ENCODE measurements at regions not wholly inside any gene's neighbourhood (a gene's known extent, or its start where the extent isn't known, plus 50 kb on each side); places are given as distances from the start of the nearest gene placed in this dataset.

DNA sequence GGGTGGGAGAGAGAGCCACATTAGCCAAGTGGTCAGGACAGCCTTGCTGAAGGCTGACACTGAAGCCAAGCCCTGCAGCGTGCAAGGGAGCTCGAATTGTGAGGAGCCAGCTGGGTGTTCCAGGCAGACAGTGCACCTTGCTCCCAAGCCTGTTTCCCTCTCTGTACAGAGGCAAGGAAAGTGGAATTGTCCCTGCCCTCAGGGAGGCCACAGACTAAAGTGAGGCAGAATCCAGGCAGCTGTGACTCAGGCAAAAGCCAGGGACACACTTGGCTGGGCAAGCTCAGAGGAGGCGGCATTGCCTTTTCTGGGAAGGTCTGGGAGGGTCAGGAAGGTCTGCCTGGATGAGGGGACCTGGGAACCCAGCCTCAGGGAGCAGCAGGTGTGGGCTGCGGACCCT is 50.2 kb upstream of the LMX1B start:
- H3K4me1 ChIP-seq: no peaks in the 10 kb centered on the region
- intact Hi-C loops (cut with DNase I; ENCODE audit: low total_unique reads): no loop called here
- no peak overlapping the region for H3K27ac ChIP-seq
- no peaks in the 10 kb centered on the region for H3K9me3 ChIP-seq
- no peaks in the 10 kb centered on the region for H3K36me3 ChIP-seq
- DNase-seq: no peak
- WGBS, 2 donors (ENCODE audit: low coverage in 1 of 2): 72% methylated on average over 4 of the region's 4 CpGs; no CpG with 5 or more reads in 1 of the 2 donors
- no peak for TF ChIP-seq EP300 (IDR thresholded peaks at IDR 0.05; ENCODE audit: low read depth)
- H3K27me3 ChIP-seq: peaks cover 65% of the 10 kb centered on the region
- in situ Hi-C loops (cut with MboI; ENCODE audit: low pct_ligation_motif_present in 1 of 4, low pct_unique_long_range_greater_than_20kb in 1 of 4, low sequenced_read_pairs in 3 of 4): no loop called here
- no peak overlapping the region for H3K4me3 ChIP-seq

Measured in transverse colon (tissue), 4 donors.